Skeletal muscle satellite cell (primary cell): ENCODE measurements at regions not wholly inside any gene's neighbourhood (a gene's known extent, or its start where the extent isn't known, plus 50 kb on each side); places are given as distances from the start of the nearest gene placed in this dataset.

Experiments used
- H3K27me3 ChIP-seq: 2 replicates; pipeline ENCODE4 v1.7.0; 2013; ENCODE audit warnings: low read length; ENCODE audit not compliant: control insufficient read depth, insufficient read depth
- H3K36me3 ChIP-seq: 2 replicates; pipeline ENCODE4 v1.7.0; 2013; ENCODE audit warnings: mild to moderate bottlenecking, control low read depth, low read length; ENCODE audit not compliant: insufficient read depth
- H3K4me1 ChIP-seq: 2 replicates; pipeline ENCODE4 v1.7.0; 2013; ENCODE audit warnings: low read length; ENCODE audit not compliant: control insufficient read depth, insufficient read depth
- H3K4me2 ChIP-seq: 2 replicates; pipeline ENCODE4 v1.7.0; 2013; ENCODE audit warnings: mild to moderate bottlenecking, low read length
- H3K4me3 ChIP-seq: 2 replicates; pipeline ENCODE4 v1.7.0; 2013; ENCODE audit warnings: low read length
- H3K9ac ChIP-seq: 2 replicates; pipeline ENCODE4 v1.7.0; 2013; ENCODE audit warnings: mild to moderate bottlenecking, low read depth, low read length, moderate library complexity
- H3K9me3 ChIP-seq: replicated peaks from 2 replicates; pipeline ENCODE4 v1.7.0; 2013; ENCODE audit warnings: mild to moderate bottlenecking, control low read depth, low read length

DNA sequence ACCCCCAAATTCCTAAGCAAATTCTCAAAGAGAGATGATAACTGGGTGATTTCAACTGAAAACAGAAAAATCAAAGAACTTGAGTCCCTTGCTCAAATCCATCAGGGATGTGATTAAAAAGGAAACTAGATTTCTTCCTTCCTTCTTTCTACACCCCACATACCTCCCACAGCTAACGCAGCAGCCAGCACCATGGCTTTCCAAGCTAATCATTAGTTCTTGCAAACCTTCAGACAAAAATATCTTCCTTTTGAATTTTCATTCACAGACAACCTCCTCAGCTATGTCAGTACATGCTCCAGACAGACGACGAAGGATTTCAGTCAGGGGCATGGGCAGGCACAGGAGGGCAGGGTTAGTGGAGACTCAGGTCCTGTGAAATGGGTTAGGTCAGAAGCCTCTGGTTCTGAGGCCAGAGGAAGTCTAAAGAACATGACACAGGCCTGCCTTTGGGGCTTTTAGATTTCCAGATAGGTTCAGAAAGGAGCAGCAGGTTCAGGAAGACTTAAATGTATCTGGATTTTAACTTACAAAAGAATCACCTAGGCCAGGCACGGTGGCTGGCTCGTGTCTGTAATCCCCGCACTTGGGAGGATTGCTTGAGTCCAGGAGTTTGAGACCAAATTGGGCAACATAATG is 173.7 kb upstream of the NFIB start:
- Histone ChIP-seq H3K36me3 (no peaks in the 10 kb centered on the region), H3K4me1 (no peaks in the 10 kb centered on the region), H3K4me2 (no peak overlapping the region), H3K4me3 (no peak overlapping the region), H3K27me3 (peaks cover 4% of the 10 kb centered on the region), H3K9me3 (no peaks in the 10 kb centered on the region), H3K9ac (no peak overlapping the region)

DNA sequence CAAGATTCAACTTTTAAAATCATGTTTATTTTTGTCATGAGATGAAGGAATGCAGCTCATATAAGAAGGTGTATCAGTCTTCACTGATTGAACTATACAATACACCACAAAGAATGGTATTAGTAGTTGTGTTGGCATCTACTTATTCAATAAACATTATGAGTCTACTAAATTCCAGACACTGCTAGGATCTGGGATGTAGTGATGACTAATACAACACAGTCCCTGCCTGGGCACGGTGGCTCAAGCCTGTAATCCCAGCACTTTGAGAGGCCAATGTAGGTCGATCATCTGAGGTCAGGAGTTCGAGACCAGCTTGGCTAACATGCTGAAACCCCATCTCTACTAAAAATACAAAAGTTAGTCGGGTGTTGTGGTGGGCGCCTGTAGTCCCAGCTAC is 171.4 kb upstream of the NFIB start:
- Histone ChIP-seq H3K36me3 (no peaks in the 10 kb centered on the region), H3K4me3 (no peak overlapping the region), H3K9me3 (no peaks in the 10 kb centered on the region), H3K27me3 (peaks cover 3% of the 10 kb centered on the region), H3K4me1 (no peaks in the 10 kb centered on the region), H3K9ac (no peak overlapping the region), H3K4me2 (no peak overlapping the region)

DNA sequence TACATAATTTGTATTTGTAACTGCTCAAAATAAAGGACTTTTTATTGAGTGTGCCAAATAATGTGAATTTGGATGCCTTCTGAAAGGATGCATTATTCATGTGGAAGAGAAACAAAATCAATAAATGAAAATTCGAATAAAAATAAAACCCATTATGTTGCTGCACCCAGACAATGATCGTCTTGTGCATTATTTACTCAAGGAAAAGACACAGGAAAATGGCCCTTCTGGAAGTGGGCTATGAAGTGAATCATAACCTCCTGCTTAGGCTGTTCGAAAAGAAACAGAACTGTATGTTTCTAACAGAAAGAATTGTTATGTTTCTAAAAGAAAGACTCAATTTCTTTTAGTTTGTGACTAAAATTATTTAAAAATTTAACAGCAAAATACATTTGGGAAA is 168.9 kb upstream of the NFIB start:
- Histone ChIP-seq H3K27me3 (peaks cover 14% of the 10 kb centered on the region), H3K4me2 (no peak overlapping the region), H3K9me3 (no peaks in the 10 kb centered on the region), H3K4me3 (no peak overlapping the region), H3K36me3 (no peaks in the 10 kb centered on the region), H3K4me1 (no peaks in the 10 kb centered on the region), H3K9ac (no peak overlapping the region)

DNA sequence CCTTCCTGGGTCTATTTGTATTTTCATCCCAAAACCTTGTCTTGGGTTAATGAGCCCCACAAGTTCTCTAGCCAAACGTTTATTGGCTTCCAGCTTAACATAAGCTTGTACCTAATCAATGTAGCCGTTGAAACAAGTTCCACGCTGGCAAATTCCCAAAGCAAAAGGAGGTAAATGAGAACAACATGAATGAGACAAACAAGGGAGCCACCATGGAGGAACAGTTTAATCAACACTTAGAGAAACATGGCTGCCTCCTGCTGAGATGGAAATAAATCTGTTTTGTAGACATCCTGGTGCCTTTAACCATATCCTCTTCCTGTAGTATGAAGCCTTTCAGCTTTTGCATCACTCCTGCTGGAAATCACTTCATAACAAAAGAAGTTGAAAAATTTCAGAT is 166.6 kb upstream of the NFIB start:
- Histone ChIP-seq H3K9me3 (no peaks in the 10 kb centered on the region), H3K4me1 (no peaks in the 10 kb centered on the region), H3K27me3 (peaks cover 19% of the 10 kb centered on the region), H3K9ac (no peak overlapping the region), H3K4me2 (no peak overlapping the region), H3K4me3 (no peak overlapping the region), H3K36me3 (no peaks in the 10 kb centered on the region)

DNA sequence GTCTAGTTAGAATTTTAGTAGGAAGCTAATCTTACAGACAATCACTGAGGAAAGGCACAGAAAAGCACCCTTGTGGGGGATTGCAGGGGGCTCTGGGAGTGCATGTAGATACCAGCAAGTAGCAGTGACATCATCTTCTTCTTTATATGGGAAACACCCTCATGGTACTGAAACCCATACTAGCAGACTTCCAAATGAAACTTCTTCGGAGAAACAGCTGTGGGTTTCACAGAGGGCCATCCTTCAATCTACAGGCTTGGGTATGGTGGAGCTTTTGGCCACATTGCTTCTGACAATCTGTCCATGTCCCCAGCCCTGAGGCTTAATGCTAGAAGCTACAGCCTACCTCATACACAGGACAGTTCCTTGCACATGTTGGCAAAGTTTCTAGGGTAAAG is 165.2 kb upstream of the NFIB start:
- no peaks in the 10 kb centered on the region for H3K4me1 ChIP-seq
- no peak overlapping the region for H3K4me3 ChIP-seq
- no peak overlapping the region for H3K4me2 ChIP-seq
- no peak overlapping the region for H3K9ac ChIP-seq
- peaks cover 24% of the 10 kb centered on the region for H3K27me3 ChIP-seq
- H3K36me3 ChIP-seq: no peaks in the 10 kb centered on the region
- H3K9me3 ChIP-seq: no peaks in the 10 kb centered on the region

DNA sequence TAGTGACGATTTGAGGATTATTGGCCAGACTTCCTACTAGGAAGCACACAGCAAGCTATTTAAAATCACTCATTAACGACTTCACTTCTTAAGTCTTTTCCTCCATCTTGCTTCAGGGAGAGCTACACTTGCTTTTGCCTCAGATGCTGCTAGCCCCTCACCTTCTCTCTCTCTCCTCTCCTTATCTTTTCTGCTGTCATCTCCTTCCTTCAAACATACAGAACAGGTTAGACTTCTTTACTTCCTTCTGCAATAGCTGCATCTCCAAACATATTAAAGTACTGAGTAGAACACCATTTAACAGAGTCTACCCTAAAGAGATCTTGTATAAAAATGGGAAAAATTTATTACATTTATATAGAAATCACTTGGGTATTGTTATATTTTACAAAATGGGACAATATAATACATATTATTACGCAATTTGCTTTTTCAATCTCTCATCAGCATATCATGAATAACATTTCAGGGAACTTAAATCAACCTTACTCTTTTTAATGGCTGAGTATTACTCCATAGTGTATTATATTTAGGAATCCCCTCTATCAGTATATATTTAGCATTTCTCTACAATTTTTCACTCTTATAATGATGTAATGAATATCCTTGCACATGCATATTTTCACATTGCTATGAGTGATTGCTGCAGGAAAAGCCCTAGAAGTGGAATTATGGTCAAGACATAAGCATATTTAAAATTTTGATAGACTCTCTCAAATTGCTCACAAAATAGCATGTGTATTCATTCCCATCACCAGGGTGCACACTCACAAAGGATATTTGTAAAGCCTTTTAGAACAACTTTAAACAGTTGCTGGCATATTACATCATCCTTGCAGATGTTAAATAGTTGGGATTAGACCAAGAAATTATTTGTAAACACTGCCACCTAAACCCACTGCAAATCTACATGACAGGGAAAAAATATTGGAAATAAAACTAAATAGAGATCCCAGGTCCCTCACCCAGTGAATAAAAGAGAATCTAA is 164.5 kb upstream of the NFIB start:
- Histone ChIP-seq H3K4me1 (no peaks in the 10 kb centered on the region), H3K27me3 (peaks cover 24% of the 10 kb centered on the region), H3K4me3 (no peak overlapping the region), H3K36me3 (no peaks in the 10 kb centered on the region), H3K9me3 (no peaks in the 10 kb centered on the region), H3K9ac (no peak overlapping the region), H3K4me2 (no peak overlapping the region)

DNA sequence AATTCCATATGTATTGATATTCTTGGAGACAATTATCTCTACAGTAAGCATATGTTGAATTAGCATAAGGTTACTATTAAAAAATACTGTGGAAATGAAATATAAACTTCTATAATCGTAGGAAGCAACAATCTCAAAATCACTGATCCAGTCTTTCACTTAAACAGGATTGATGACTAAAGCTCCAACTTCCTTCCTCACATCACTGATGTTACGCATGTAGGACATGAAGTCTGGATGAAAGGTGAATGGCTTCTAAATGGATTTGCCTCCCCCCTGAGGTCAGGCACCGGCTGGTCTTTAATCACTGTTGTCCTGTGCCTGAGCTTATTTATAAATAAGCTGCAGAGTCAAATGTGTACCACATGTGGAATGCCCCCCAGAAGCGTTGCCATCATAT is 157.1 kb upstream of the NFIB start:
- Histone ChIP-seq H3K4me2 (no peak overlapping the region), H3K36me3 (no peaks in the 10 kb centered on the region), H3K4me1 (no peaks in the 10 kb centered on the region), H3K9ac (no peak overlapping the region), H3K4me3 (no peak overlapping the region), H3K27me3 (peaks cover 56% of the 10 kb centered on the region), H3K9me3 (no peaks in the 10 kb centered on the region)

DNA sequence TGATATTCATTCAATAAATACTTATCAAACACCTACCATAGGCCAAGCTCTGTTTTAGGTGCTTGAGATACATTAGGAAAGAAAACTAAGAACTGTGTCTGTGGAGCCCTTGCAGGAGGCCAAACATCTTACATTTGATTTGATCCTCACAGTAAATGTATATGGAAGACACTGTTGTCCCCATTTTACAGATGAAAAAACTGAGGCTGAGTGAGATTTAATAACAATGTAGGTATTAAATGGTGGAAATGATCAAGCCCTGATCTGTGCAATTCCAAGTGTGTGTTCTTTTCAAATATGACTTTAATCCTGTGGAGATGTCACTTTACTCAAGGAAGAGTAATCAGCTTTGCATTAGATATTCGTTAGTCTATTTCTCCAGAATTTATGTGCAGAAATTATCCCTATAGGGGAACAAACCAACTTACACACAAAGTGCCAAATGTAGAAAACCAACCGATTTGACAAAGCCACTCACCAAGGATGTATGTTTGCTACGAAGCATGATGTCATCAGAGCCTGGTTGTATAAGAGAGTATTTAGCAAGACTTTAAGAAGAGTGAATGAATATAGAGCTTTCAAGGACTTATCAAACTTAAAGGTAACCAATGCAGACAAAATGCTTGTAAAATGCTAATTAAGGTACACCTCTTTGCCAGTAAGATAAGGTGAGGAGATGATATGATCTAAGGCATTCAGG is 153.9 kb upstream of the NFIB start:
- no peaks in the 10 kb centered on the region for H3K36me3 ChIP-seq
- H3K9me3 ChIP-seq: no peaks in the 10 kb centered on the region
- H3K4me2 ChIP-seq: no peak overlapping the region
- peaks cover 56% of the 10 kb centered on the region for H3K27me3 ChIP-seq
- H3K9ac ChIP-seq: no peak overlapping the region
- H3K4me1 ChIP-seq: no peaks in the 10 kb centered on the region
- H3K4me3 ChIP-seq: no peak overlapping the region

DNA sequence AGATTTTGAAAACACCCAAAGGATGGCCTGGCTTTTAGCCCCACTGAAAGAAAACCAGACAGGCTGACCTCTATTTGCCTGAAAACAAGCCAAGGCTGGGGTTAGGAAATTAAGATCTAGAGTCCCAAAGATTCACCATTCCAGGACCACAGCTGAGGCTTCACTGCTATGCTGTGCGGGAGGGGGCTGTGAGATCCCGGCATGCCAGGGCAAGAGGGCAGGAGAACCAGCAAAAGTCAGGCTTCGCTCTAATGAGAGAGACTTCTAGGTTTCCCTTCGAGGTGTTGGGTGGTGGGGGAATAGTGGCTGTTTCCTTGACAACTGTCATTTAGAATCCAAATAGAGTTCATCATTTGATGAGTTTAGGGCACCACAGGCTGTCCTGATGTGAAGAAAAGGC is 152.9 kb upstream of the NFIB start:
- no peak overlapping the region for H3K4me2 ChIP-seq
- H3K27me3 ChIP-seq: peaks cover 56% of the 10 kb centered on the region
- H3K4me3 ChIP-seq: no peak overlapping the region
- no peaks in the 10 kb centered on the region for H3K4me1 ChIP-seq
- H3K9me3 ChIP-seq: no peaks in the 10 kb centered on the region
- no peak overlapping the region for H3K9ac ChIP-seq
- no peaks in the 10 kb centered on the region for H3K36me3 ChIP-seq

DNA sequence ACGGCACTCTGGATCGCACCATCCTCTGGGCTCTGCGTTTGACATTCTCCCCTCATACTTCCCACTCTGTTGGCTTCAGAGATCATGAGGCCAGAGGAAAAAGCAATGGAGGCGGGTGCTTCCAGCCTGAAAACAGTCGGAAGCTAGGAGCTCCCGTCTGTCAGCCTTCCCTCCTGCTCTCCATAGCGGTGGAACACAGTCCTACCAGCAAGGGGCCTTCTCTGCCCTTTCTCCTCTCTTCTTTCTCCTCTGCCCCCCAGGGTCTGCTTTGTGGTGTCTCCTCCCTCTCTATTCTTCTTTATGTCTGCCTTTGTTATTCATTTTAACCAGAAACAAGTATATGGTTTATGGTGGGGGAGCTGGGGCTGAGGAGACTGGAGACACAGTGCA is 152.5 kb upstream of the NFIB start:
- Histone ChIP-seq H3K4me1 (no peaks in the 10 kb centered on the region), H3K9ac (no peak overlapping the region), H3K9me3 (no peaks in the 10 kb centered on the region), H3K4me3 (no peak overlapping the region), H3K4me2 (no peak overlapping the region), H3K36me3 (no peaks in the 10 kb centered on the region), H3K27me3 (peaks cover 56% of the 10 kb centered on the region)

DNA sequence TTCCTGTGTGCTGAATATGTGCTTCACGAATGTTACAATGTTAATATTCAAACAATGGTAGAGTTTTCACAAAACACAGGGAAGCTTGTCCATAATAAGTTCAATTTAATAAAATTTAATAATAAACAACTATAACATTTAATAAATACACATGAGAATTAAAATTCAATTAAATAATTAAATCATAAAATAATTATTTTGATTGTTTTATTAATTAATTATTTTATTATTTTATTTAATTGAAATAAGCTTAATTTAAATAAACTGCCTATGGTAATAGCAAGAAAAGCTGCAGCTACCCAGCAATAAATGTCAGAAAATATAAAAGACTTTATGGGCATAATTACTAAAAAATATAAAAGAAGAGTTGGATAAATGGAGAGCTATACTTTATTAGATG is 149.0 kb upstream of the NFIB start:
- H3K36me3 ChIP-seq: no peaks in the 10 kb centered on the region
- H3K9ac ChIP-seq: no peak overlapping the region
- H3K4me2 ChIP-seq: no peak overlapping the region
- H3K9me3 ChIP-seq: no peaks in the 10 kb centered on the region
- no peak overlapping the region for H3K4me3 ChIP-seq
- H3K27me3 ChIP-seq: peaks cover 34% of the 10 kb centered on the region
- H3K4me1 ChIP-seq: no peaks in the 10 kb centered on the region
